ENCODE measurements at regions not wholly inside any gene's neighbourhood (a gene's known extent, or its start where the extent isn't known, plus 50 kb on each side); places are given as distances from the start of the nearest gene placed in this dataset.

DNA sequence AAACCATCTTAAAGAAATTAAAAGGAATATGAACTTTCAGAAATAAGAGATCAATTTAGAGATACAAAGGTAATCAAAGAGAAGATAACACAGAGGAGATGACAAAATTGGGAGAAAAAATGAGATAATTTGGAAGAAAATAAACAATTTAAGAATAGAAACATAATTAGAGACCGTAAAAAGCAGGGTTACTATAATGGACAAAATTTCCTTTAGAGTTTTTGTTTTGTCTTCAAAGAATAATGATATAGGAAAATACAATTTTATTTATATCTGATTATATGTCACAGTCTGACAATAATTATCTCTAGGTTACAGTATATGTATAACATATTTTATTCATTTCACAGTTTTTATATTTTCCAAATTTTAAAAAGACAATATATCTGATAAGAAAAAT lies 716.4 kb upstream of the ZNF804A start:
- POLR2A ChIA-PET = no interaction called here

DNA sequence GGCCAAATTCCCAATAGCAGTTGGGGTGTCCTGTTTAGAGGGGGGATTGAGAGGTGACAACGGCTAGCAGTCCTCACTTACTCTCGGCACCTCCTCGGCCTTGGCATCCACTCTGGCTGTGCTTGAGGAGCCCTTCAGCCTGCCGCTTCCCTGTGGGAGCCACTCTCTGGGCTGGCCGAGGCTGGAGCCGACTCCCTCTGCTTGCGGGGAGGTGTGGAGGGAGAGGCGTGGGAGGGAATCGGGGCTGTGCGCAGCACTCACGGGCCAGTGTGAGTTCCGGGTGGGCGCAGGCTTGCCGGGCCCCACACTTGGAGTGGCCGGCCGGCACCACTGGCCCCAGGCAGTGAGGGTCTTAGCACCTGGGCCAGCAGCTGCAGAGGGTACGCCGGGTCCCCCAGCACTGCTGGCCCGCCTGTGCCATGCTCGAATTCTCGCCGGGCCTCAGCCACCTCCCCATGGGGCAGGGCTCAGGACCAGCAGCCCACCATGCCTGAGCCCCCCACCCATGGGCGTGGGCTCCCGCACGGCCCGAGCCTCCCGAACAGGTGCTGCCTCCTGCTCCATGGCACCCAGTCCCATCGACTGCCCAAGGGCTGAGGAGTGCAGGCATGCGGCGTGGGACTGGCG lies 705.9 kb upstream of the ZNF804A start:
- Histone ChIP-seq H3K4me3 (ENCODE audit: low read length) (no peak overlapping the region), H3K27me3 (ENCODE audit: control insufficient read depth in 1 of 2, insufficient read depth in 2 of 2, low read length in 2 of 2) (no peaks in the 10 kb centered on the region), H3K27ac (ENCODE audit: low read depth in 1 of 2, low read length in 2 of 2) (no peak overlapping the region), H3K9me3 (ENCODE audit: control insufficient read depth in 1 of 2, insufficient read depth in 1 of 2, low read length in 2 of 2) (peaks cover 0 to 10% of the 10 kb centered on the region in 2 experiments), H3K36me3 (ENCODE audit: insufficient read depth, low read length) (no peaks in the 10 kb centered on the region), H3K4me1 (ENCODE audit: insufficient read depth, low read length) (no peaks in the 10 kb centered on the region)
- DNase-seq (no peak), ATAC-seq (ENCODE audit: poor library complexity) (no peak)
- H3K27ac Mint-ChIP-seq = no peak overlapping the region
- CTCF ChIA-PET = no interaction called here
- H3K4me3 Mint-ChIP-seq = no peak overlapping the region
- no peaks in the 10 kb centered on the region for H3K4me1 Mint-ChIP-seq (ENCODE audit: low read depth)
- TF ChIP-seq, protein P1, sequence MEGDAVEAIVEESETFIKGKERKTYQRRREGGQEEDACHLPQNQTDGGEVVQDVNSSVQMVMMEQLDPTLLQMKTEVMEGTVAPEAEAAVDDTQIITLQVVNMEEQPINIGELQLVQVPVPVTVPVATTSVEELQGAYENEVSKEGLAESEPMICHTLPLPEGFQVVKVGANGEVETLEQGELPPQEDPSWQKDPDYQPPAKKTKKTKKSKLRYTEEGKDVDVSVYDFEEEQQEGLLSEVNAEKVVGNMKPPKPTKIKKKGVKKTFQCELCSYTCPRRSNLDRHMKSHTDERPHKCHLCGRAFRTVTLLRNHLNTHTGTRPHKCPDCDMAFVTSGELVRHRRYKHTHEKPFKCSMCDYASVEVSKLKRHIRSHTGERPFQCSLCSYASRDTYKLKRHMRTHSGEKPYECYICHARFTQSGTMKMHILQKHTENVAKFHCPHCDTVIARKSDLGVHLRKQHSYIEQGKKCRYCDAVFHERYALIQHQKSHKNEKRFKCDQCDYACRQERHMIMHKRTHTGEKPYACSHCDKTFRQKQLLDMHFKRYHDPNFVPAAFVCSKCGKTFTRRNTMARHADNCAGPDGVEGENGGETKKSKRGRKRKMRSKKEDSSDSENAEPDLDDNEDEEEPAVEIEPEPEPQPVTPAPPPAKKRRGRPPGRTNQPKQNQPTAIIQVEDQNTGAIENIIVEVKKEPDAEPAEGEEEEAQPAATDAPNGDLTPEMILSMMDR (IDR thresholded peaks at IDR 0.05) = no peak
- POLR2A ChIA-PET = no interaction called here
- no peaks in the 10 kb centered on the region for H3K27me3 Mint-ChIP-seq
- no peaks in the 10 kb centered on the region for H3K36me3 Mint-ChIP-seq (ENCODE audit: low read depth)
- peaks cover 5% of the 10 kb centered on the region for H3K9me3 Mint-ChIP-seq
- intact Hi-C loops (cut with DNase I, micrococcal nuclease) = no loop called here

More for the DNA sequence above, 716.4 kb upstream of the ZNF804A start:
- Histone ChIP-seq H3K4me1 (ENCODE audit: insufficient read depth, low read length) (no peaks in the 10 kb centered on the region), H3K9me3 (ENCODE audit: control insufficient read depth in 1 of 2, insufficient read depth in 1 of 2, low read length in 2 of 2) (peaks cover 0 to 3% of the 10 kb centered on the region in 2 experiments), H3K4me3 (ENCODE audit: low read length) (no peak overlapping the region), H3K27ac (ENCODE audit: low read depth in 1 of 2, low read length in 2 of 2) (no peak overlapping the region), H3K27me3 (ENCODE audit: control insufficient read depth in 1 of 2, insufficient read depth in 2 of 2, low read length in 2 of 2) (no peaks in the 10 kb centered on the region), H3K36me3 (ENCODE audit: insufficient read depth, low read length) (no peaks in the 10 kb centered on the region)
- DNase-seq (no peak), ATAC-seq (ENCODE audit: poor library complexity) (no peak)
- no peaks in the 10 kb centered on the region for H3K27me3 Mint-ChIP-seq
- peaks cover 5% of the 10 kb centered on the region for H3K9me3 Mint-ChIP-seq
- no peak overlapping the region for H3K27ac Mint-ChIP-seq
- no peak overlapping the region for H3K4me3 Mint-ChIP-seq
- no peaks in the 10 kb centered on the region for H3K4me1 Mint-ChIP-seq (ENCODE audit: low read depth)
- no peaks in the 10 kb centered on the region for H3K36me3 Mint-ChIP-seq (ENCODE audit: low read depth)
- CTCF ChIA-PET = no interaction called here
- intact Hi-C loops (cut with DNase I, micrococcal nuclease) = no loop called here
- TF ChIP-seq, protein P1 (IDR thresholded peaks at IDR 0.05) = no peak

DNA sequence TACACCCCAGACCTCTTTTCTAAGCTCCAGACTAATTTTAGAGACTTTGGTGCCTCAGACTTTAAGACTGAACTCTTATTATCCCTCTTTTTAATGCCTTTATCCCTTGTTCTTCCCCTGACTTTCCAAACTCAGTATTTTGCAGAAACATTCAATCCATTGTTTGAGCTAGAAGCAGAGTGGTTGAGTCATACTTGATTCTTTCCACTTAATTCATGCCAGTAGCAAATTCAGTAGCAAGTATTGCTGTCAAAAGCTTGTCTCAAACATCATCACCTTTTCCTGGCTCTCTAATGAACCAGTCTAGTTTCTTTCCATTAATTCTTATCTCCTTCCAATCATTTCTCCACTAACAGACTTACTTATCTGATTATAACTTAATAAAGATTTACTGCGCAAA lies 699.7 kb upstream of the ZNF804A start:
- POLR2A ChIA-PET = no interaction called here
- no peak overlapping the region for H3K27ac ChIP-seq (ENCODE audit: low read depth in 1 of 2, low read length in 2 of 2)
- H3K4me3 Mint-ChIP-seq = no peak overlapping the region
- ATAC-seq (ENCODE audit: poor library complexity) (no peak), DNase-seq (no peak)
- H3K36me3 ChIP-seq (ENCODE audit: insufficient read depth, low read length) = no peaks in the 10 kb centered on the region
- intact Hi-C loops (cut with DNase I, micrococcal nuclease) = no loop called here
- no peaks in the 10 kb centered on the region for H3K27me3 Mint-ChIP-seq
- no peaks in the 10 kb centered on the region for H3K4me1 ChIP-seq (ENCODE audit: insufficient read depth, low read length)
- peaks cover 11% of the 10 kb centered on the region for H3K9me3 Mint-ChIP-seq
- no peaks in the 10 kb centered on the region for H3K4me1 Mint-ChIP-seq (ENCODE audit: low read depth)
- TF ChIP-seq, protein P1 (IDR thresholded peaks at IDR 0.05) = no peak
- H3K27me3 ChIP-seq (ENCODE audit: control insufficient read depth in 1 of 2, insufficient read depth in 2 of 2, low read length in 2 of 2) = no peaks in the 10 kb centered on the region
- peaks cover 3 to 7% of the 10 kb centered on the region in 2 experiments for H3K9me3 ChIP-seq (ENCODE audit: control insufficient read depth in 1 of 2, insufficient read depth in 1 of 2, low read length in 2 of 2)
- H3K27ac Mint-ChIP-seq = no peak overlapping the region
- no peak overlapping the region for H3K4me3 ChIP-seq (ENCODE audit: low read length)
- no peaks in the 10 kb centered on the region for H3K36me3 Mint-ChIP-seq (ENCODE audit: low read depth)
- CTCF ChIA-PET = no interaction called here
